HG03175 (cell line): ENCODE measurements at regions not wholly inside any gene's neighbourhood (a gene's known extent, or its start where the extent isn't known, plus 50 kb on each side); places are given as distances from the start of the nearest gene placed in this dataset.

Experiments
- ATAC-seq: cut with Tn5 transposase; IDR thresholded peaks from one replicate; pipeline ENCODE4 v1.9.1; 2021; ENCODE audit warnings: mild to moderate bottlenecking, moderate library complexity; ENCODE audit not compliant: unreplicated experiment

DNA sequence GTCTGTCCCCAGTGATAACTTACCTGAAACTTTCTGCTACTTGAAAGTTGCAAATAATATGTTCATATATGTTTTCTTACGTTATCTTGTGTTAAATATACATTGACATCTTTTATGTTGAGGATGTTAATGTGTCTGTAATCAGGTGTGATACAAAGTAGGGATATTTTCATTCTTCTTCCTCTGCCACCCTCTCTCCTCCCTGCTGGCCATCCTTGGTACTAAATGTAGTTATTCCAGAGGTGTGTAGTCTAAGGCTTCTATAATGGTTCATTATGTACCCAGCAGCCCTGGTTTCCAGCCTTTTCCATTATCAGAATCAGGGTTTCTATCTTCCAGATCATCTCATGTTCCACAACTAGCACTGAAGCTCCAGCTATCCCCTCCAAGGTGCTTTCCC is 606.7 kb upstream of the KLHL1 start:
- ATAC-seq: no peak

DNA sequence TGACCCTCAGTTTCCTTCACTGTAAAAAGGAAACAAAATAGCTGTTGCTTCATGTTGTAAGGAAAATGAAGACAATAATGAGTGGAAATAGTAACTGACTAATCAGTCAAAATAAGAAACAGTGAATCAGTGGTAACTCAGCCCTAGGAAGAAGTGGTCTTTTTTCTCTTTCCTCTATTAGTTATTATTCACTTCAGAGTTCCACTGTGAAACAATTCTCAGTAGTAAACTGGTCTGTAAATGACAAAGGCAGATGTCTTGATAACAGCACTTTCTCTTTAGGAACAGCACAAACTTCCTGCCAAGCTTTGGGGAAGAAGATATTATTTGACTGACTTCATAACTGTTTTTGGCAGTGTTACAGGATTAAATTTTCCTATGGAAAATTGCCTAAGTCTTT is 600.5 kb upstream of the KLHL1 start:
- no peak for ATAC-seq

DNA sequence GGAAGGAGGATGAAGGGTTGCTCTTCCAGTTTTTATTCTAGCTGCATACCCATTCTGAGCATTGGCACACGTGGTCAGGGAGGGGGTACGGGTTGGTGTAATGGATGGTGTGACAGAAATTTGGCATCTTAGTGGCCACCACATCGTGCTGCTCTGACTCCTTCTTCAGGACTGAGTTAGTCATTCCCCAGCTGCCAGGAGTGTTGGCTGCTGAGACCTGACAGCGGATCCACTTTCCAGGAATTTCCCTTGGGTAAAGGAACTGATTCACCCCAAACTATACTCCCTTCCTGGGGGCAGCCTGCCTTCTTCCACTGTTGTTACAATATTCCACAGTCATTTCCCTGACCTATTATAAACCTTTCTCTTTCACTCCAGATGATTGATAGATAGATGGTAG is 595.5 kb upstream of the KLHL1 start:
- ATAC-seq: no peak

DNA sequence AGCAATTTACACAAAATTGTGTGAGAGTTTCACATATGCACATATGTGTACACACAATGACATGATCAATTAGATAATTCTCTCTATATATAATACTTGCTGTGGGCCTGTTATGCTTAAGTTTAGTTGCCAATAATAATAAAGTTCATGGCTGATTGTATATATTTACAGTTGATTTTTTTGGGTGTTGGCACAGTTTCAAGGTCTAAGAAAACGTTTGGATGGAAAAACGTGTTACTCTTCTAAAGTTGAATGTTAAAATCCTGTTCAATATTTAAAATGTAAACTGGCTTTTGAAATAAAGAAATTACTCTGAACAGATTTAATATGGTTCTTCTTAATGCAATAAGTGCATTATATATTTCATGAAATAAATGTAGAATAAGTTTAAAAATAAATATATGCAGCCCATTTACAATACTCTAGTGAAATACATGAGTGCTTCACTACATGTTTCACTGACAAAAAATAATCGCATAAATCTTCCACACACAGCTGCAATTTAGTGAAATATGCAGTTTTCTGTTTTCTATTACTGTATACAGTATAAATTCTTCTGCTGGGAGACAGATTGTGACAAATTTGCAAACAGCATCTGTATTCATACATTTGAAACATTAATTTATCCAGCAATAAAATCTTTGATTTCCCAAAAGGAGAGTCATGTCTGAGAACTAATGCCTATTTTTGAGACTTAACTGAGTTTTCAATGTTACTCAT is 586.9 kb upstream of the KLHL1 start:
- no peak for ATAC-seq

DNA sequence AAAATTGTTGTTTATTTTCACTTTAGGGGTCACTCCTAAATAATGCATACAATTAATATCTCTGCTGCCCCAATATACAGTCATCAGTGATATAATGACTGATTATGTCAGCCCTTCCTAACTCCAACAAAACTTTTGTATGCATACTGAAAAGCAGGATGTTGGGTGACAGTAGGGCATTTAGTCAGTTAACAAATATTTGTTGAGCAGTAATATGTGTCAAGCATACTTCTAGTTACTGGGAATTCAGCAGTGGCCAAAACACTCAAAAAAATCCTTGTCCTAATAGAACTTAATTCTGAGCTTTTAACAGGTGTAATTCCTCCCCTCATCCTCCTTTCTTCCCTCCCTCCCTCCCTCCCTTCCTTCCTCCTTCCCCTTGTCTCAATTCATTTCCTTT is 560.7 kb upstream of the KLHL1 start:
- ATAC-seq: no peak

DNA sequence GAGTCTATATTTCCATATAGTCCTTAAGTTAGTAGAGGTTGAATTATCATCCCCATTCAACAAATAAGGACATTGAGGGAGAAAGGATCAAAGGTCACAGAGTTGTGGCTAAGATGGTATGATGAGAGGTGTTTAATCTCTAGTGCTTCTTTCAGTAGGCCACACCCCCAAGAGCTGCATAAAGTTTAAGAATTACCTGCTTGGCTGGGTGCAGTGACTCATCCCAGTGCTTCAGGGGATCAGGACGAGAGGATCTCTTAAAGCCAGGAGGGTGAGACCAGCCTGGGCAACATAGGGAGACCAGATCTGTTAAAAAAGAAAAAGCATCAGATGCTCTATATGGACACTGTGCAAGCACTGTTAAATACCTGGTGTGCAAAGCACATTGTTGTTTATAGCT is 560.0 kb upstream of the KLHL1 start:
- no peak for ATAC-seq

DNA sequence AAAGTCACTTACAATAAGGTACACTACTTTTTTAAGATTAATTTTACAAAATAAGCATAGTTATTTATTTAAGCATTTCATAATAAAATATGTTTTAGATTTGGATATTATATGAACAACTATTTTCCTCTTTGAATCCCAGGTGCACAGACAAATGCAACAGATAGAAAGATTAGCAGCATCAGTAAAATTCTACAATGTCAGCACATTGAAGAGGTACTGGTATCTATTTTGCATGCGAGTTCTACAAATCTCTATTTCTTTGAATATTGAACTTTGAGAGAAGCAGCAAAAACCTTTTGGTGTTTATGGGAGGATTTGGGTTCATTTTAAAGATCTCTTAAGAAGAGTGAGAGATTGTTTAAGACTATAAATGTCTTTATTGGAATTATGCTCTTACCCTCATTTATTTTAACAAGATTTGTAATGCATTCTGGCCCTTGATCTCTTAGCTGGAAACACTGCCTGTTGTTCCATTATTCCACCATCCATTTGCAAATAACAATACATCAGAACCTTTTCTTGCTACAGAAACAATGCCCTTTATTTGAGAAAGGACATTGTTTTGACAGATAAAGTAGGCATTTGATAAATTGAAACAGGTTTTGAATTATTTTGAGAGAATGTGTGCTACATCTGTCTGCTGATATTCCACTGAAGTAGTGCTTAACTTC is 558.8 kb upstream of the KLHL1 start:
- no peak for ATAC-seq

DNA sequence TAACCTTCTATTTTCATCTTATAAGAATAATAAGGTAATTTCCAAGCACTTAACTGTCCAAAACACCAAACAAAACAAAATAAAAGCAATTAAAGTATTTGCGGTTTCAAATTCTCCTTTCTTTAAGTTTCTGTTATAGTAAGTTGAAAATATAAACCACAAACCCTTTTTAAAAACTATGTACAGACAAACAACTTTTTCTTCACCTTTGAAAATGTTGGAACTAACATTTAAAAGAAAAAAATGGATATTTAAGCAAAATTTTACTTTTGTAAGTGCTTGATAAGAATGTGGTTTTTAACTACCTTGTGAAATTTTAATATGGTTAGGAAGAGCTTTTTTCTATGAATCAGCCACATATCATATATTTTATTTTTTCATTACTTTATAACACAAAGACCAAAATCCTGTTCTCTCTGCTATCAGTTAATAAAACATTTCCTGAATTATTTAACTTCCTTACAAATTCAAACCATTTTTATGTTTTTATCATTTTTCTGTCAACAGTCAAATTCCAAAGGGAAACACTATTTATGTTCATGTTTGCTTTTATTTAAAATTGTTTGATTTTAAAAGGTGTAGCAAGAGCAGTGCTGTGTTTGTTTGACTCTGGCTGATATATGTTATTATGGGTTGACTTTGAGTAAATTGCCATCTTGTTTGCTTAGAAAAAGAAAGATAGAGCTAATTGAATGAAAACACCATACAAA is 554.1 kb upstream of the KLHL1 start:
- no peak for ATAC-seq

DNA sequence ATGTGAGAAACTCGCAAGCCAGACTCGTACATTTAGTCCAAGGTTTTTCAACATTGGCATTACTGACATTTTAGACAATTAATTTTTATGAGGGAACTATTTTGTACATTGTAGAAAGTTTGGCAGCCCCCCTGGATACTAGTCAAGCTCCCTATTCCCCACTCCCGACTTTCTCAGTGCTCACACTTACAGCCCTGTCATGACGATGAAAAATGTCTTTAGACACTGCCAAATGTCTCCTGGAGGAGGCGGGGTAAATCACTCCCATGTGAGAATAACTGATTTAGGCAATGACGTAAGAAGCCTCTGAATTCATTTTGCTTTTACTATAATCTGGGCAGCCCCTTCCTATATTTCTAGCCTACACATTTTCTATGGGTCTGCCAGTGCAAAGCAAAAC is 535.8 kb upstream of the KLHL1 start:
- ATAC-seq: no peak

DNA sequence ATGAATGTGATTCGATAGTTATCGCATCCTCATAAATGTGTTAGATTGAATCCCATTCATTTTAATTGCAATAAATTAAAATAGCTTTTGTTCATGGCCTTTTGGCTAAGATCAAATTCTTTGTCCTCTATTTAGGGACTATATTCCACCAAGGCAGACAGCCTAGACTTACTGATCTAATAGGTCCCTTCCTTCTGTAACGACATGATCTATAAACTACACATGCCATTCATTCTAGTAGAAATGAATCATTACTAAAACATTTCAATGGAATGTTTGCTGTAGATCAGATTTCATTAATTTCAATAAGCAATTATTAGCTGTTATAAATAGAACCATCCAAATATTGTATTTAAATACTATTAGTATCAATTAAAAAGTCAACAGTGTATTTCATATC is 526.6 kb upstream of the KLHL1 start:
- ATAC-seq: no peak

DNA sequence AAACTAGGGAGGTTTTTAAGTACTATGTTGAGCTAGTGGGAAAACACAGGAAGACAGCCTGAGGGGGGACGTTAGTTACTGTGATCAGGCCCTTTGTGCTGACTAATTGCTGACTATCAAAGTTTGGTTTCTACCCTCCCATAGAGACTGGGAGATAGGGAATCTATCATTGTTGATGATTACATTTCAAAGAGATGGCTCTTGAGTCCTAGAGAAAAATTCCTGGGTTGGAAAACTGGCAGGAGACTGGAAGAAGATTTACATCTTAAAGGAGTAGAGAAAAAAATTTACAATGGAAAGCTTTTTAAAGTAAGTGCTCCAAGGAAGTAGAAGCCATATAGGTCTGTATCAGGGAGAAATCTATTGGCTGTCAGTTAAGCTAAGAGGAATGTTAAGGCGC is 522.0 kb upstream of the KLHL1 start:
- ATAC-seq: no peak

DNA sequence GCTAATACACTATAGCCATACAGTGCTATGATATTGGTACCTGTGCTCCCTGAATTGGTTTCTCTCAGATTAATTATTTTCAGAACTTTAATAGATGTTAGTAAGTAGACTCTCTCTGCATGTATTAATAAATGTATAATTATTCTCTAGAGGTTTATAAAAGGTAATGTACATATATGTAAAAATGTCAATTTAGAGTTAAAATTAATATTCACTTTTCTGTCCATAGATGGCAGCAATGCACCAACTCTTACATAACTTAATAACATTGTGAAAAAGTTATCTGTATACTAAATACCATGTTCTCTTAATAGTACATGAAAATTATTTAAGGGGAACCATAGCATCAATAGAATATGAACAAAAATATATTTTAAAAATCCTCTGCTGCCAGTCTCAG is 515.0 kb upstream of the KLHL1 start:
- ATAC-seq: no peak

DNA sequence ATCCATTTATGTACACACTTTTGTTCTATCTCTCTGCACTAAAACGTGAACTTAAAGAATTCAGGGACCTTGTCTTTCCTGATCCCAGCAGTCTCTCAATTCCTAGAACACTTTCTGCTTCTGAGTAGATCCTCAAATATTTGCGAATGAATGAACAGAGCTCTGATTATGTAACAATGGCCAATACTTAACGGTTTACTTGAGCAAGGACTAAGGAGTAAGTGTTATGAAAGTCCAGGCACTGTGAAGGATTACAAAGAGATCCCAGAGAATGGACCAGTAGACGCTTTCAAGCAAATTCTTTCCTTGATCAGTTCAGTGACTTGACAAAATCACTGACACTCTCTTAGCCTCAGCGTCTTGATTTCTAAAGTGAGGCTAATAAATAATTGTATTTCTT is 514.5 kb upstream of the KLHL1 start:
- ATAC-seq: no peak

DNA sequence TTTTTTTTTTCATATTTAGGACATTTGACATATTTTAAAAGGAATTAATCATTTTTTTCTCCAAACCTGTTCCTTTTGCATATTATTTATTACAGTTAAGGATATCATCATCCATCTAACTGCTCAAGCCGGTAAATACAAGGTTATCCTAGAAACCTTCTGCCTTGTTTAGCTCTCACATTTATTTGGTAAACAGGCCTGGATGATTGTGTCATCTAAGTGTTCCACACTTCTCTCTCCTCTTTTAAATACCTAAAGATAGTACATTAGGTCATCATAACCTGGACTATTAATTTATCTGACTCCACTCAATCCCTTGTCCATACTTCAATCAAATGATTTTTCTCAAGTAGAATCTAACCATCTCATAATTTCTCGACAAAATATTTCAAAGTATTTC is 511.7 kb upstream of the KLHL1 start:
- no peak for ATAC-seq

DNA sequence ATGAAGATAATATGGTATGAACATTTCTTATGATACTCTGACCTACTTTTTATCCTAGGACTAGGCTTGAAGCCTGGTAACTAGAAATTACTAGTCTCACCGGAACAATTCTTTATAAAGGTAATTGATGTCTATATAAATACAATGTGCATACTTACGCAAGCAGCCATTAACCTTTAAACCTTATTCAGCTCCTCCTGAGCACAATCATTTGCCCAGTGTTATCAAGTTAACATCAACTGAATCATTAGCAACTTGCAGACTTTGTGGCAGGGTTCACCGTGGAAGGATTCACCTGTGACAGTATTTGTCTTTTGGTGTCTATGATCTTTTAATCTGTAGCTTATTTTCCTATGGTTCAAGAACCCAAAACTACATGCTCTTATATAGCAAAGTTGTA is 508.6 kb upstream of the KLHL1 start:
- no peak for ATAC-seq

DNA sequence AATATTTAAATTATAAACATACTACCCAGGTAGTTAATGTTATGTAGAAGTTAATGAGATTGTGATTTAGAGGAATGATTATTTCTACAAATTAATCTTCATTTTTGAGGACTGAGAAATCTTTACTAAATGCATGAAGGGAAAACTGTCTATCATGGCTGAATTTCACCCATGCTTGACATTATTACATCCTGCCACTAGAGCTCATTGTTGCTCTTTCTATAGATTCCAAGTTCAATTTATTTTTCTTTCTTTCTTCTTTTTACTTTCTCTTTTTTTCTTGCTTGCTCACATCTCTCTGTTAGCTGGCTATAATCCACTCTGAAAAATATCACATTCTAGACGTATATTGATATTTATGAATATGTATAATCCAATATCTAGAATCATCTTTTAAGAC is 505.0 kb upstream of the KLHL1 start:
- ATAC-seq: no peak

DNA sequence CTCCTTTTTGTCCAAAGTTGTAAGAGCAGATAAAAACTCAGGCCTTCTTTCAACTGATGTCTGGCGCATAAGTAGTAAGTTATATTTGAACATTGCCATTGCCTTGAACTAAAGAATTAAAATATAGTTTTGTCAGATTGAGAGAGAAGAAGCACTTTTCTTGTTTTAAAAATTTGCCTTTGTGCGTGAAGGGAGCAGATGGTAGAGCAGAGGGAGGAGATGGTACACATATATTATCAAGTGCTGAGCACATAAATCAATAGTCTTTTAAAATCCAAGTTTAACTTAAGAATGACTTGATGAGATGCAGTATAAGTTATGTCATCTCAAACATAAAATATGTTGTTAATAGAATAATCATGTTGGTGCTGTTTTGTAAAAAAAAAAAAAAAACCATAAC is 504.6 kb upstream of the KLHL1 start:
- no peak for ATAC-seq

DNA sequence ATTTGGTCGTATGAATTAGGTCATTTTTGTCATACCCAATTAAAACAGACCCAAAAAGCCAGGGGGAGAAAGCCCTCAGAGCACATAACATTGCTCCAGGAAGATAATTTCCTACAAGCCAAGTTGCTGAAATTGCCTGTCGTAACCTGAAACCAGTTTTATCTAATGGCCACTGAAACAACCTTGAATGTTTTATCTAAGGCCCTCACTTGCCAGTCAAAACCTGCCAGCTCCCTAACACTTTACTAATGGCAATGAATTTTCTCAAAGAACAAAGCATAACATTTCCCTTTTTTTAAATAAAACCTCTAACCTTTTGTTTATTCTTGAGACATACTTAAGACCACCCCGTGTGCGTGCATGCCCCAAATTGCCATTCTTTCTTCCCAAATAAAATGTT is 496.2 kb upstream of the KLHL1 start:
- no peak for ATAC-seq

DNA sequence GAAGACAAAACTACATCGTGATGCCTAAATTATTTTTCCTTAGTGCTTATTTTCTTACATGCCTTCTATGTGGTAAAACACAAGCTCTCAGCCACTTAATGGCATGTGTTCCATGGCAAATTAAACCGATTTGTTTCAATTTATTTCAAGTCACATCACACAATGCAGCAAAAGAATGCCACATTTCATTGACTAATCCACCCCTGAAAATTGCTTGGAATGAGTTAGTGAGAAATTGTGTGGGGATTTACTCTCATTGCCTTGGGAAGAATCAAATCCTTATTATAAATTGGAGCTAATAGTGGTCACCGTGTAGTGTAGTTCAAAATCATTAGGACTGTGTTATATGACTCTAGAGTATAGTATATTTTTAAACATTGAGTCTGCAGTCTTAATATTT is 485.5 kb upstream of the KLHL1 start:
- ATAC-seq: no peak

DNA sequence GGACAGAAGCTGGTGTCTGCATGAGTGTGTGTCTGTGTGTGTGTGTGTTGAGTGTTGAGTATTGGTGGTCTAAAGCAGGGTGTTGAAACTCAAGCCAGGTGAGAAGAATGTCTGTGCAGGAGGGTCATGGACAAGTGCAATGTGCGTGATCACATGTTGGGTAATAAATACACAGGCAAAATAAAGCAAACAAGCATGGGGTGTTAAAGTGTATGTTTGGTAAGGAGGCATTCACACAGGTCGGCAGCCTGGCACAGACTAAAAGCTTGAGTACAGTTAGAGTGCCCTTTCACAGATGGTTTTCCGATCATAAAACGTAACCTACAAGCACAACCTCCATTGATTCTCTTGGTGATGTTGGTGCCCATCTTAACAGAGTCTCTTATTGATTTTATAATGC is 476.9 kb upstream of the KLHL1 start:
- no peak for ATAC-seq

DNA sequence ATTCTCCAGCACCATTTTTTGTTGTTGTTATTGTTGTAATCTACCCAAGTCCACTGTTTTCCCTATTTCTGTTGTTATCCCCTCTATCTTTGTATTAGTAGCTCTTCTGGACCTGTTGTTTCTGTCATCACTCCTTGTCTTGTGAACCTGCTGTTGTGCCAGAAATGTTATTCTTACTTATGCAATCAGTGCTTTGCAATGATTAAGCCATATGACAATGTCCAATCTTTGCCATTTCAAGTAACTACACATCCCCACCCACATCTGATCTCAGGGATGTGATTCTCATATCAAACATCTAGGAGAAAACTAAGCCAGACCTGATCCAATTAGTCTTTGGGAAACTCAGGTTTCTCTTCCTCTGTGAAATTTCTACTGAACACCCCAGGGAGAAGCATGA is 472.6 kb upstream of the KLHL1 start:
- ATAC-seq: no peak

DNA sequence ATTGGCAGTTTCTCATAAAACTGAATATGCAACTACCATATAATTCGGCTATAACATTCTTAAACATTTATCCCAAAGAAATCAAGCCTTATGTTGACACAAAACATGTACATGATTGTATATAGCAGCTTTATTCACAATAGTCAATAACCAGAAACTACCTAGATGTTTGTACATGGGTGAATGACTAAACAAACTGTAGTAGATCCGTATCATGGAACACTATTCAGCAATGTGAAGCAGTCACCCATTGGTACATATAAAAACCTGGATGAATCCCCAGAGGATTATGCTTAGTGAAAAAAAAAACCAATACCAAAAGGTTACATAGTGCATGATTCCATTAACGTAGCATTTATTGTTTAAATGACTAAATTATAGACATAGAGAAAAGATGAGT is 471.7 kb upstream of the KLHL1 start:
- ATAC-seq: no peak
